ENCODE measurements at regions not wholly inside any gene's neighbourhood (a gene's known extent, or its start where the extent isn't known, plus 50 kb on each side); places are given as distances from the start of the nearest gene placed in this dataset.
A peak's percentile ranks its signal among the peaks of the same experiment; 100 is the strongest.
"Not testable (repeated sequence)": the region's sequence is repeated elsewhere in the genome, so short reads cannot be mapped to it uniquely, and the experiment has no call there.

DNA sequence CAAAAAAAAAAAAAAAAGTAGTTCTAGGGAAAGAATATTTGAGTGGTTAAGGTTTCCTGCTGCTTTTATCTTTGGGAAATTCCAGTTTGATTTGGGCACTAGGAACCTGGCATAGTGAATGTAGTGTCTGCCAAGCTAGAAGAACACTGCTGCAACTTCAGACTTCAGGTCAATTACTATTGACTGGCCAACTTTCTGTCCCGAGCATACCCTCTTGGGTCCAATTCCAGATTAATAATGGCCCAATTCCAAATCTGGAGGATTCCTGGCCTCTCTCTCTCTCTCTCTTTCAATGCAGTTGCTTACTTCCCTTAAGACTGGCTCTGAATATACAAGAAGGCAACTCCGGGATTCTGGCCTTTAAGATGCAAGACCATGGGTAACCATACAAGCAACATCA is 74.9 kb downstream of the ANKEF1 start:
- no peak for DNase-seq

DNA sequence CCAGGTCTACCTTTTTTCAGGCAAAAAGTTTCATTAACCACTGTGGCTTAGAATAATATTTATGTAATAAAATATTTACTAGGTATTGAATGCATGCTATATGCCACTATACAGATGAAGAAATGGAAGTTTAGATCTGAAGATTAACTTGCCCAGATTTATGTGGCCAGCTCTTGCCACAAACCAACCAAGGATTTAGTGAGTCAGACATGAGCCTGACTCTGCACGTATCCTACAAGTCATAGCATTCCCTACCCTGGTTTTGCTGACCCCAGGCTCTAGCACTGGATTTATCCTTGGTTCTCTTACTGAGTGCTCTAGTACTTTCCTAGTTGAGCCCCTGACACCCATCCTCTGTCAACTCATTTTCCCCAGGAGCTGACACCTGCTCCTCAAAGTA is 75.4 kb downstream of the ANKEF1 start:
- DNase-seq, result no peak

DNA sequence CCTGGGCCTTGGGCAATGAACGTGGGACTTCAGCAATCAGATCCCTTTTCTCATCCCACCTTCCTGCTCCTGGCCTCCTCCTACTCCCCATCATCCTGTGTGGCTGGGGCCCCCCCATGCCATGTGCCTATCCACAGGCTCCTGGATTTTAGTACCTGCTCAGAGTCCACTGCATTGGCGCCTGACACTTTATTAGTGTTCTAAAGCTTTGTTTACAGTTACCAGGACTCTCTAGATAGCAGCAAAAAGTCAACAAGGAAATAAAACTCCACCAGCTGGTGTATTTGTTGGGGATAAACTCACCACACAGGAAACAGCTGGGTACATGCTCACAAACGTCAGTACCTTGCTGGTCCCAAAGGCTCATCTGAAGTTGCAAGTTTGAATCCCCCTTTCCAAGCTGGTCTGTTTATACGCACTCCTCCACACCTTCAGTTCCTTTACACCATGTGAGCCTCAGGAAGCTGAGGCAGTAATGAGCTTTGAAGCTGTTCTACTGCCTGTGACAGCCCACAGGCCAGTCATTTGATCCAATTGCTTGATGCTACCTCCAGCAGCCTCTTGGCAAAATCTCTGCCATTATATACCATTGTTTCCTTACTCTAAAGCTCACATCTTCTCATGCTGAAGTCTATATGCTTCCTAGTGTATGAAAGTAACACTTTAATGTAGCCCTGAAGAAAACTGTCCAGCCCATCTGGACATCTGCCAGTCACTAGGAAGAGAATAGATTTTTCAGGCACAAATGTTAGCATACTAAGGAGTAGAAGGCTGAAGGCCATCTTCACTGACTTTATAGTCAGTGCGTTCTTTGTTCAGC is 76.6 kb downstream of the ANKEF1 start:
- DNase-seq, result peak; percentile 89

DNA sequence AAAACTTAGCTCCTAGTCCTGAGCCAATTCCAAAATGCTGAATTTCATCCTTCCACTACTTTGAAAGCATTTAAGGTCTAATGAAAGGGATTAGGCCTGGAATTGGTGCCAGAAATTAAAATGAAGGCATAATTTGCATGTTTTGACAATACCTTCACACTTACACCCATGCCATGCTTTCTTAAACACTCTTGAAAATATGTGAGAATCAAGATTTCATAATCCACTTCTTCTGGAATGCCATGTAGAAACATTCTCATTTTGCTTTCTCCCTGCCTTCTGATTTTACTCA is 77.1 kb downstream of the ANKEF1 start:
- no peak for DNase-seq

DNA sequence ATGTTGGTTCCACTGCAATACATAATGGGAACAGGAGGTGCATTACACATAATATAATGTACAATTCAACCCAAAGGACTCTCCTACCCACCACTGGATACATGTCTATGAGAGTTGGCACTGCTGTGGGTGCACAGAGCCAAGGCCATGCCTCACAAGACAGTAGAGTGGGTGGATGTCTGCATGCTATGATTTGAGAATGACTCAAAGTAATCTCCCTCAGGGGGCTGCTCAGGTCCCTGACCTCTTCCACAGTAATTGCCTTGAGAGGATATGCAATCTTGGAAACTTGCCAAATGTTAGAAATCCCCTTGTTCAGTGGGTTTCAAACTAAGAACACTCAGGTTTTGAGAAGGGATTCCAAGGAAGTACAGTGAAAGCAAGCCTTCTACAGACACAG is 79.0 kb downstream of the ANKEF1 start:
- DNase-seq, result no peak

DNA sequence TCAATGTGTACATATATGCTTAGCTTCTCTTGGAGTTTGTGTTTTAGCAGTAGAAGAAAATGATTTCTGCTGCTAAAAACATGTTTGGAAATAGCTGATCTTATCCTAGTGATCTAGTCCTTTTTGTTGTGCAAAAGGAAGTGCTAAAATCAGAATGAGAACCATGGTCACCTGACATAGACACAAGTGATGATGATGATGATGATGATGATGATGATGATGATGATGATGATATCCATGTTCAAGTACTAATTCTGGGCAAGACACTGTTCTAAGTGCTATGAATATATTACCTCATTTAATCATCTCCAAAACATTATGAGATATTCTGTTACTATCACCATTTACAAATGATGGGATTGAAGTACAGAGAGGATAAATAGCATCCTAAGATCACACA is 79.8 kb downstream of the ANKEF1 start:
- no peak for DNase-seq

DNA sequence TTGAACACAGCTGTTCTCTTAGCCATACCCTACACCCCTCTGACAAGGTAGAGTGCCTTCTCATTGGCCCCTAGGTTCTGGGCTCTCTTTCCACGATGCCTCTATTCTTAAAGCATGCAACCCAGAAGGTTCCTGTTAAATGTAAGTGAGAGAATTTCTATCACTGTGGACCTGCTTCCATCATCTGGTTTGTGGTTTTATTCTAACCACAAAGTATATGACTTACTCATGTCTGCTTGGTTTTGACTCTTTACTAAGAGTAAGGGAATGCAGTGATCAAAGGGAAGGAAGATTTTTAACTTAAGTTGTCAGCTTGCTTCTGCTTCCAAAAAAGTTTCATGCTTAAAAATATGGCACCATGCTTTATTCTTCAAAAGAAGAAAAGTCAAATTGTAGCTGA is 80.2 kb downstream of the ANKEF1 start:
- DNase-seq, result no peak

DNA sequence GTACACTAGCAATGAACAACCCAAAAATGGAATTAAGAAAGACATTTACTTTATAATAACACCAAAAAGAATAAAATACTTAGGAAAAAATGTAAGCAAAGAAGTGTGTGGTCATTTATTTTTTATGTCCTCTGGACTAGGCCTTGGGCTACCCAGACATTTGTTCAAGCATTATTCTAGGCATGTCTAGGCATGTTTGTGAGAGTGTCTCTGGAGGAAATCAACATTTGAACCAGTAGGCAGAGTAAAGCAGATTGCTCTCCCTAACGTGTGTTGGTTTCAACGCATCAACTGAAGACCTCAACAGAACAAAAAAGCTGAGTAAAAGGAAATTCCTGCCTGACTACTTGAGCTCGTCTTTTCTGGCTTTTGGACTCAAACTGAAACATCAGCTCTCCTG is 84.5 kb downstream of the ANKEF1 start:
- DNase-seq, result no peak

DNA sequence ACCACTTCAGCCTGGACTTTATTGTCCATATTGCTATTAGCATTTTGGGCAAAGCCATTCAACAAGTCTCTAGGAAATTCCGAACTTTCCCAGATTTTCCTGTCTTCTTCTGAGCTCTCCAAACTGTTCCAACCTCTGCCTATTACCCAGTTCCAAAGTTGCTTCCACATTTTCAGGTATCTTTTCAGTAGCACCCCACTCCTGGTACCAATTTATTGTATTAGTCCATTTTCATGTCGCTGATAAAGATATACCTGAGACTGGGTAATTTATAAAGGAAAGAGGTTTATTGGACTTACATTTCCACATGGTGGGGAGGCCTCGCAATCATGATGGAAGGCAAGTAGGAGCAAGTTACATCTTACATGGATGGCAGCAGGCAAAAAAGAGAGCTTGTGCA is 90.1 kb downstream of the ANKEF1 start:
- not testable (repeated sequence) for DNase-seq

DNA sequence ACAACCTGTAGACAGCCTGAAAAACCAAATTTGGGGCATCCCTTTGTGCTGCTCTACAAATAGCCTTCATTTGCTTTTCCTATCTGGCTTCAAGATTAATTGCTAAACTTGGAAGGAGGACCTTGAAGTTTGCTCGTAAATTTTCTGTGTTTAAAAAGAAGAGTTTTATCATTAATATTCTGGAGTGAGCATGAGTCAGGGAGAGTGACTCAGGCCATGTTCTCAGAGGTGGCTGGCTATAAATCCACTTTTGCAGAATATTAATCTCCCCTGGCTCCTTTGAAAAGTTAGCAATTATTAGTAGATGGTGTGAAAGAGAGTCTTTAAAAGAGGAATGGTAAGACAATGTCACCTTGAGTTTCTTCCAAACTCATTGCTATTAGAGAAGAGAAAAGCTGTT is 91.0 kb downstream of the ANKEF1 start:
- DNase-seq, result no peak

DNA sequence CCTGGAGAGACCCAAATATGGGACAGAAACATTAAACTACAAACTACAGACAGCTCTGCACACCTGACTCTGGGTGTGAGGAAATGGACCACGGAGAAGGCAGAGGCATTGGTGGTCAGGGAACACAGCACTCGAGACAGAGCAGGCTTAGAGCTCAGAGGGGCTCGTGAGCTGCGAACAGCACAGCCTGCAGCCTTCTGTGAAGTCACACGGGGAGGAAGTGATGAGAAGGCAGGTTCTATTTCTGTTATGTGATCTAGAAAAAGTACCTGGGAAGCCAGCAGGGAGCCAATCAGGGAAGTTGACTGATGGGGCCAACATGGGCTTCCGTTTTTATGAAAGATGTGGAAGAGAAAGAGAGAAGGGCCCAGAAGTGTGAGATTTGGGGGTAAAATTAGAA is 88.9 kb upstream of the SNAP25 start:
- DNase-seq, result no peak

DNA sequence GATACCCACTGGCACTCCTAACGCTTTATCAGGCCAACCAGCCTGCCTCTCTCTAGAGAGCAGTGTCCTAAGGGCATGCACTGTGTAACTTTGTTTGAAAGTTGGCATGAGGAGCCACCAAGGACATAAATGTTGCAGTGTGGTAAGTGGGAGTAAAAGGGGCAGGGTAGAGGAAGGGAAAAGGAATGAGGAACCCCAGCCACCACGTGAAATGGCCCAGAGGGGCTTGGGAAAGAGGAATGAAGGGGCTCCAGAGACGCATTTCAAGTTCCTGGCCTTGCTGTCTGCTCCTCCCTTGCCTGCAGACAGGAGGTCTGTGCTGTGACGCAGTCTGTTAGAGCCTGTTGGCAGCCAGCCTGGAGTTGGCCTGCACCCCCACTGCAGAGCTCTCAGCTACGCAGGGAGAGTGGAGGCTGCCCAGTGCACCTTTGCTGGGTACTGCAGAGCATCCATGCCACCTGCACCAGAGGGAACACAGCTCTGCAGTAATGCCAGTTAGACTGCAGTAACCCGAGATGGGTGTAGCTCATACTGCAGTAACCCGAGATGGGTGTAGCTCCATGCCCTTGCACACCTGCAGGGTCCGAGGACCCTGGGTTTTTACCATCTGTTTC is 86.8 kb upstream of the SNAP25 start:
- DNase-seq, result peak; percentile 80

DNA sequence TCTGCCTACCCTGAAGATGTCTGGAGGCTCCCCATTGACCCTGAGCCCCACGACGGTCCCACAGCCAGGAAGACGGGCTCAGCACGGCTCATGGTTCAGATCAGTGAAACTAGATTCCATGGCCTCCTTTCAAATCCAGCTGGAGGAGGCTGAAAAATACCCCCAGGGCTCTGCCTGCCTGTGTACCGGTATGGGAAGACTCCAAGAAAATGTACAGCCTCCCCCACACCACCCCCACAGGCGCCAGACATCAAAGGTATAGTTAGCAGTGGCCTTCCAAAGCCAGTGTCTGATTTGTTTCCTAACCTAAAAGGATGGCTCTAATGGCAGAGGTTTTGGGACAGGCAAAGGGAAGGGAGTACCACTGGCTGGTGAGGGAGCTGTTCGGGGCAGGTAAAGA is 86.2 kb upstream of the SNAP25 start:
- DNase-seq, result no peak

DNA sequence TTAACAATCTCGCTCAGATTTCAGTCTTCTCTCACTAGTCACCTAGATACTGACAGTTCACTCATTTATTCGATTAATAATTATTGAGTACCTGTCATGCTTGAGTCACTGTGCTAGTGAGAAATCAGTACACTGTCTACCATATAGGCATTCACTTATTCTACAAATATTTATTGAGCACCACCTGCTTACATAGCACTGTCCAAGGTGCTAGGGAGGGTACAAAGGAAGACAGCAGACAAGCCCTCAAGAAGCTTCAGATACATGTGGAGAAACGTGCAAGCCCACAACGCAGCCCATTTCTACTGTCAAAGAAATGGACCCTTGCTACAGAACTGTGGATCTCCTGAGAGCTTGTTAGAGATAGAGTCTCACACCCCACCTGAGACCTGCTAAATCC is 85.1 kb upstream of the SNAP25 start:
- DNase-seq, result no peak

DNA sequence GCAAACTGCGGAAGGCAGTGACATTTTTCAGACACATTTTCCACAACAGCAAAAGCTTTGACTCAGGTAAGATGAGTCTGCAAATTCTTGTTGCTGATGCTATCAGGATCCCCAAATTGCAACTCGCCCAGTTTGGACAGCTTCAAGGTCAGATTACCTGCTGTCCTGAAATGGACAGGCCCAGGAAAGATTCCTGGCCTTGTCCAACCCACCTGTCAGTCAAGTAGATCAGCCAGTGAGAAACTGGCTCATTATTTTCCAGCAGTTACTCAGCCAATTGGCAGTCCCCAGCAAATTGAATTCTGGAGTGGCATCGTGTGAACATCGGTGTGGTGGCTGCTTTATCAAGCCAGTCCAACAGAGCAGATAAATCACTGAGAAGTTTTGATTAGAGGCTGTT is 84.5 kb upstream of the SNAP25 start:
- no peak for DNase-seq

DNA sequence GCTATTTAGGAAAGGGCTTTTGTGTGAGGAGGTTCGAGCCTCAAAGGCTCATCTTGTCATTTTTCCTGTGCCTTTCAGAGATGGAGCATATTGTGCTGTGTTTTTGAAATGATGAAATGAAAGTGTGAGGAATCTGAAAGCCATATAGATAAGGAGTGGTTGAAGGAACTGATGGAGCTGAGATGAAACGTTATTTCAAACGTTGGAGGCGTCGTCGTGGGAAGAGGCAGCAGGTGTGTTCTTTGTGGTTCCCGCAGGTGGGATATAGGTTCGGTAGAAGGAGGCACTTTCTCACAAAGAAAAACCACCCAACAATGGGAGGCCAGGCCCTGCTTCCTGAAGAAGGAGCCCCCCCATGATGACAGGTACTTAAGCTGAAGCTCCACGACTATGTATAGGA is 83.2 kb upstream of the SNAP25 start:
- DNase-seq, result no peak

DNA sequence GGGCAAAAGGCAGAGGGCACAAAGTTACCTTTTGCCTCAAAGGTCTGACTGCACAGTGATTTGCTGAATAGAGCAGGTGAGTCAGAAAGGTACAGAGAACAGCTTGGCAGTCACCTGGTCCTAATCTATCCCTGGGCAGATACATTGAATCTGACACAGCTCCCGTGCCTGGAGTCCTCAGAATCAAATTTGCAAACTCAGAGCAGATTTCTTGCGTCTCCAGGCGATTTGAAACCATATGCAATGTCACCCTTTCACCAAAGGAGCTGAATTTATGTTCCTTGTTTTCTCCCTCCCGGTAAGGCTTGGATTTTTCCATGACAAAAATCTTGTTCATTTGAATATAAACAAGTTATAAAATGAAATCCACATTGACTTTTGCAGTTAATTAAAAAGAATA is 81.6 kb upstream of the SNAP25 start:
- no peak for DNase-seq

DNA sequence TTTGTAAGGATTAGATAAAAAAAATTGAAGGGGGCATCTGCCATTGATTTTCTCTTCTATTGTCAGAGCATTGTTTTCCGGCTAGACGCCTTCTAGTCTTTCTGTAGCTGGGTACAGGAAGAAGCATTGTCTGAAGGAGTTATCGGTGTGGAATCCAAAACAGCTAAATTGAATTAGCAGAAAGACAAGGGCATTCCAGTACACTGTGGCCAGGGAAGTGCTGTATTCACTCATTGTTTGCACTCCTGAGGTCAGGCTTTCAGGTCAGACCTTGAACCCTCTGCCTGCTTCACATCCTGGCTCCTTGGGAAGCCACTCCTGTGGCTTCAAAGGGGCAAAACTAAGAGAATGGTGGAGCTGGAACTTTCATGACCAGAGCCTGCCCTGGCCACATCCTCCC is 81.1 kb upstream of the SNAP25 start:
- no peak for DNase-seq

DNA sequence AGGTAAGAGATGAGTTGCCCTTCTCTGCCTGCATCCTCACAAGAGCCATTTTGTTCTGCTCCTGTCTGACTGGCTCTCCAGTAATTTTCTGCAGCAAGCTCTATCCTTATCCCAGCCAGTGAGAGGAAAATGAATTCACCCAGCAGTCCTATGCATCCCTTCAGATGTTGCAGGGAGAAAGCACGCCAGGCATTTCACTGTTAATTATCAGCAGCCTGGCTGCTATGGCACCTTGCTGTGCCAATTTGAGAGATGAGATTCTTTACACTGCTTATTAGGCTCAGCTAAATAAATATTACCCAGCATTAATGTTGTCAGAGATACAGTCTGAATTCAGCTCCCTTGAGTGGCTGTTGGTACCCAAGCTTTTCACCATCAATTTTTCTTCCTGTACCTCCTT is 61.1 kb upstream of the SNAP25 start:
- DNase-seq, result no peak

DNA sequence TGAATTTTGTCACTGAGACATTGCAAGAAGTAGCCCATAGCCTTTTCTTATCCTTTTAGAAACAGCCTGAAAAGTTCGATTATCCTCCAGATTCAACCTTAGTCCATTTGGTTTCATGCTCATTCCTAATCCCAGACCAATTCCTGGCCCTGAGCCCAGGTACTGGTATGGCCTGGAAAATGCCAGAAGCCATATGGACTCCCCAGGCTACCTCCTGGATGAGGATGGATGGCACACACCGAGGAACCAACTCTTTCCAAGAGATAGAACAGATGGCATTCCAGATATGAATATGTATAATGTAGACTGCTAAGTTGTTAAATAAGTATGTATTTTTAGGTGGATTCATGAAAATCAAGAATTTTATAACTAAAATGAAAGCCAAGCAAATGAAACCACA is 51.6 kb upstream of the SNAP25 start:
- no peak for DNase-seq

DNA sequence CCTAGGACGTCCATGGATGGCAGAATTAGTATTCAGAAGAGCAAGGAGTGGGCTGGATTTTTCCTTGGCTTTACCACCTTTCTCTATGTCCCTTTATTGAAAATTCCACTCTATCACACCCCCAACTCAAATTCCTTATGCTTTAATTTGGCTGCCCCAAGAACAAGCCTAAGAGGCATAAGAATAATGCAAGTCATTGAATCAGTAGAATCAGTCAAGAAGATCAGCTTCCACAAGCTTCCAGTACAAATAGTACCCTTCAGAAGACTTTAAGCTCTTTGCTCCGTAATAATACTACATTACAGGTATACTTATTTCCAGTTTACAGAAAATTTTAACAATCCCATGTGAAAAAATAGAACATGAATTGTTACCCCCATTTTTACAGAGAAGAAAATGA is 51.0 kb upstream of the SNAP25 start:
- DNase-seq, result no peak

Data from NCI-H2029 (cell line).